Stimulated activated CD4-positive, alpha-beta T cell treated with anti-CD3 and anti-CD28 coated beads, Interleukin-15, amount 100 ng/mL, for 48 hours (primary cell): ENCODE measurements at regions not wholly inside any gene's neighbourhood (a gene's known extent, or its start where the extent isn't known, plus 50 kb on each side); places are given as distances from the start of the nearest gene placed in this dataset.

Source experiments
- DNase-seq, 2 donors: peaks; one replicate each; pipeline ENCODE4 v3.0.0-alpha.2; 2020; ENCODE audit warnings: low read depth in 2 of 2

GRCh38 chr22:49199224-49199623 is 628.4 kb downstream of the BRD1 start:
- no peak for DNase-seq

- DNase-seq: no peak
Measured at GRCh38 chr22:49198705-49199084, 629.0 kb downstream of the BRD1 start.

- DNase-seq: no peak
Measured at GRCh38 chr22:49197986-49198704, 629.5 kb downstream of the BRD1 start.

- DNase-seq: no peak
Measured at GRCh38 chr22:49197505-49197904, 630.2 kb downstream of the BRD1 start.

GRCh38 chr22:49196046-49196511 is 631.6 kb downstream of the BRD1 start:
- no peak for DNase-seq

GRCh38 chr22:49195636-49196035 is 632.0 kb downstream of the BRD1 start:
- no peak for DNase-seq

GRCh38 chr22:49193901-49194465 is 633.7 kb downstream of the BRD1 start:
- no peak for DNase-seq

- no peak for DNase-seq
Measured at GRCh38 chr22:49193348-49193747, 634.3 kb downstream of the BRD1 start.

GRCh38 chr22:49192857-49193250 is 634.8 kb downstream of the BRD1 start:
- DNase-seq: no peak

- no peak for DNase-seq
Measured at GRCh38 chr22:49192180-49192856, 635.4 kb downstream of the BRD1 start.

GRCh38 chr22:49191506-49191980 is 636.1 kb downstream of the BRD1 start:
- DNase-seq: no peak

GRCh38 chr22:49190816-49191505 is 636.7 kb downstream of the BRD1 start:
- no peak for DNase-seq

- no peak for DNase-seq
Measured at GRCh38 chr22:49189871-49190270, 637.8 kb downstream of the BRD1 start.

GRCh38 chr22:49188591-49188990 is 639.1 kb downstream of the BRD1 start:
- DNase-seq: no peak

- DNase-seq: no peak
Measured at GRCh38 chr22:49188091-49188490, 639.6 kb downstream of the BRD1 start.

- DNase-seq: no peak
Measured at GRCh38 chr22:49186762-49187161, 640.9 kb downstream of the BRD1 start.

GRCh38 chr22:49186293-49186692 is 641.4 kb downstream of the BRD1 start:
- no peak for DNase-seq

- DNase-seq: no peak
Measured at GRCh38 chr22:49185312-49185969, 642.2 kb downstream of the BRD1 start.

- no peak for DNase-seq
Measured at GRCh38 chr22:49184736-49185135, 642.9 kb downstream of the BRD1 start.

GRCh38 chr22:49183826-49184216 is 643.9 kb downstream of the BRD1 start:
- no peak for DNase-seq

- no peak for DNase-seq
Measured at GRCh38 chr22:49183208-49183825, 644.4 kb downstream of the BRD1 start.
